ENCODE measurements at regions not wholly inside any gene's neighbourhood (a gene's known extent, or its start where the extent isn't known, plus 50 kb on each side); places are given as distances from the start of the nearest gene placed in this dataset.

- no peak for DNase-seq (ENCODE audit: low spot score in 2 of 2)
- no peak for TF ChIP-seq CTCF (IDR thresholded peaks at IDR 0.05)
- intact Hi-C loops (cut with DNase I): no loop called here
- Histone ChIP-seq H3K4me3 (no peak overlapping the region), H3K9me3 (no peaks in the 10 kb centered on the region), H3K27me3 (no peaks in the 10 kb centered on the region), H3K4me1 (no peaks in the 10 kb centered on the region), H3K27ac (no peak overlapping the region), H3K36me3 (no peaks in the 10 kb centered on the region)
Measured at GRCh38 chr16:8251298-8251697, 339.0 kb downstream of the TMEM114 start.

GRCh38 chr16:8247993-8248392 lies 342.3 kb downstream of the TMEM114 start:
- Histone ChIP-seq H3K36me3 (no peaks in the 10 kb centered on the region), H3K27ac (no peak overlapping the region), H3K4me1 (no peaks in the 10 kb centered on the region), H3K4me3 (no peak overlapping the region), H3K27me3 (no peaks in the 10 kb centered on the region), H3K9me3 (no peaks in the 10 kb centered on the region)
- no peak for TF ChIP-seq CTCF (IDR thresholded peaks at IDR 0.05)
- no peak for DNase-seq (ENCODE audit: low spot score in 2 of 2)
- intact Hi-C loops (cut with DNase I): no loop called here

- intact Hi-C loops (cut with DNase I): no loop called here
- no peak for TF ChIP-seq CTCF (IDR thresholded peaks at IDR 0.05)
- Histone ChIP-seq H3K4me3 (no peak overlapping the region), H3K27me3 (no peaks in the 10 kb centered on the region), H3K4me1 (no peaks in the 10 kb centered on the region), H3K27ac (no peak overlapping the region), H3K9me3 (no peaks in the 10 kb centered on the region), H3K36me3 (no peaks in the 10 kb centered on the region)
- no peak for DNase-seq (ENCODE audit: low spot score in 2 of 2)
Measured at GRCh38 chr16:8243981-8244380, 346.3 kb downstream of the TMEM114 start.

- no peak overlapping the region for H3K4me3 ChIP-seq
- H3K9me3 ChIP-seq: no peaks in the 10 kb centered on the region
- no peaks in the 10 kb centered on the region for H3K4me1 ChIP-seq
- no peaks in the 10 kb centered on the region for H3K36me3 ChIP-seq
- intact Hi-C loops (cut with DNase I): no loop called here
- H3K27ac ChIP-seq: no peak overlapping the region
- TF ChIP-seq CTCF (IDR thresholded peaks at IDR 0.05): no peak
- no peak for DNase-seq (ENCODE audit: low spot score in 2 of 2)
- H3K27me3 ChIP-seq: no peaks in the 10 kb centered on the region
Measured at GRCh38 chr16:8241408-8241807, 348.9 kb downstream of the TMEM114 start.

GRCh38 chr16:8239443-8239842 lies 350.9 kb downstream of the TMEM114 start:
- Histone ChIP-seq H3K9me3 (no peaks in the 10 kb centered on the region), H3K4me1 (no peaks in the 10 kb centered on the region), H3K27me3 (no peaks in the 10 kb centered on the region), H3K36me3 (no peaks in the 10 kb centered on the region), H3K4me3 (no peak overlapping the region), H3K27ac (no peak overlapping the region)
- no peak for DNase-seq (ENCODE audit: low spot score in 2 of 2)
- no peak for TF ChIP-seq CTCF (IDR thresholded peaks at IDR 0.05)
- intact Hi-C loops (cut with DNase I): no loop called here

- no peak for TF ChIP-seq CTCF (IDR thresholded peaks at IDR 0.05)
- no peaks in the 10 kb centered on the region for H3K9me3 ChIP-seq
- H3K27ac ChIP-seq: no peak overlapping the region
- intact Hi-C loops (cut with DNase I): no loop called here
- no peak overlapping the region for H3K4me3 ChIP-seq
- no peaks in the 10 kb centered on the region for H3K27me3 ChIP-seq
- H3K36me3 ChIP-seq: no peaks in the 10 kb centered on the region
- no peaks in the 10 kb centered on the region for H3K4me1 ChIP-seq
- no peak for DNase-seq (ENCODE audit: low spot score in 2 of 2)
Measured at GRCh38 chr16:8237452-8237851, 352.9 kb downstream of the TMEM114 start.
